ENCODE measurements at regions not wholly inside any gene's neighbourhood (a gene's known extent, or its start where the extent isn't known, plus 50 kb on each side); places are given as distances from the start of the nearest gene placed in this dataset.
"Not testable (repeated sequence)": the region's sequence is repeated elsewhere in the genome, so short reads cannot be mapped to it uniquely, and the experiment has no call there.

DNA sequence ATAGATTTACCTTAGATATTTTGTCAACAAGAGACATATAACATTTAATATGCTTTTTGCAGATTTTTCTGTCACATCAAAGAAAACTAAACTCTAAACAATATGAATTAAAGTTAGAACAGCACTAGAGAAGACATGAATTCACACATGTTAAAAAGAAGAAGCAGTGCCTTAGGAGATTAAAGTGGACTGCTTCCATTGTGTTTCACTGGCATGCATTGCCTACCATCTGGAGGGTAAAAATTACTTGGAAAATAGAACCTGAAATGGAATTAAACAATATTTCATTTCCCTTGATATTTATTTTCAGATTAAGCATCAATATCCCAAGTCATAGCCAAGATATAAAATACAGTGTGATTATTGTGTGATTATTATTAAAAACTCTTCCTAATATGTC, 319.4 kb upstream of the CDH18 start:
- no peak for DNase-seq (ENCODE audit: extremely low spot score)
- CTCF ChIA-PET, result no interaction called here
- POLR2A ChIA-PET, result no interaction called here
- TF ChIP-seq PKNOX1 (IDR thresholded peaks at IDR 0.05), result no peak
- TF ChIP-seq ZNF384 (IDR thresholded peaks at IDR 0.05), result no peak
- no peak for TF ChIP-seq TARDBP (IDR thresholded peaks at IDR 0.05)
- TF ChIP-seq BHLHE40 (IDR thresholded peaks at IDR 0.05; ENCODE audit: borderline replicate concordance), result no peak
- no peak for TF ChIP-seq SUZ12 (IDR thresholded peaks at IDR 0.05)
- TF ChIP-seq NFRKB (IDR thresholded peaks at IDR 0.05), result no peak
- TF ChIP-seq FOXM1 (IDR thresholded peaks at IDR 0.05; ENCODE audit: borderline replicate concordance), result no peak
- no peak for TF ChIP-seq CTBP1 (IDR thresholded peaks at IDR 0.05; ENCODE audit: borderline replicate concordance)
- TF ChIP-seq HDGF (IDR thresholded peaks at IDR 0.05; ENCODE audit: borderline replicate concordance), result no peak
- no peak for TF ChIP-seq FOXK2 (IDR thresholded peaks at IDR 0.05)
- no peak for TF ChIP-seq SP1 (IDR thresholded peaks at IDR 0.05)
- TF ChIP-seq ARNT (IDR thresholded peaks at IDR 0.05), result no peak
- no peak for TF ChIP-seq L3MBTL2 (conservative IDR thresholded peaks at IDR 0.05)
- no peak for TF ChIP-seq ELF4 (IDR thresholded peaks at IDR 0.05)
- no peak for TF ChIP-seq LEF1 (IDR thresholded peaks at IDR 0.05; ENCODE audit: borderline replicate concordance)
- TF ChIP-seq FOXA1 (IDR thresholded peaks at IDR 0.05), result no peak

DNA sequence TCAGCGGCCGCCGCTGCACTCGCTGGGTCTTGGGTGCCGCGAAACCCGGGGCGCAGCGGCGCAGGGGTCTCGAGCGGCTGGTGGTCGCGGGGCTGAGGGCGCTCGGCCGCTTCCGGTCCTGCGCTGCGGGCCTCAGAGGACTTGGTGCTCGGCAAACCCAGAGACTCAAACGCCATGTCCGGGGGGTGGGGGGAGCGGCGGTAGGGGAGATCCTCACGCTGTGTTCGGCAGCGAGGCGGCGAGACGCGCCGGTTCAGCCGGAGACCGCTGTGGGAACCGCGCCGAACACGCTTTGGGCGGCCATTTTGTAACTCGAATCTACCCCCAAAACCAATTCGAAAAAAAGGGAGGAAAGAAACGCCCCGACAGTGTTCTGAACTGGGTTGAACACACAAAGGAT, 317.5 kb upstream of the CDH18 start:
- DNase-seq (ENCODE audit: extremely low spot score), result no peak
- TF ChIP-seq FOXM1 (IDR thresholded peaks at IDR 0.05; ENCODE audit: borderline replicate concordance) (no peak), BHLHE40 (IDR thresholded peaks at IDR 0.05; ENCODE audit: borderline replicate concordance) (no peak), ZNF384 (IDR thresholded peaks at IDR 0.05) (no peak), ARNT (IDR thresholded peaks at IDR 0.05) (no peak), SP1 (IDR thresholded peaks at IDR 0.05) (no peak), ELF4 (IDR thresholded peaks at IDR 0.05) (no peak), PKNOX1 (IDR thresholded peaks at IDR 0.05) (no peak), FOXK2 (IDR thresholded peaks at IDR 0.05) (no peak), LEF1 (IDR thresholded peaks at IDR 0.05; ENCODE audit: borderline replicate concordance) (no peak), SUZ12 (IDR thresholded peaks at IDR 0.05) (no peak), FOXA1 (IDR thresholded peaks at IDR 0.05) (no peak), TARDBP (IDR thresholded peaks at IDR 0.05) (no peak), L3MBTL2 (conservative IDR thresholded peaks at IDR 0.05) (no peak)
- CTCF ChIA-PET, result no interaction called here
- POLR2A ChIA-PET, result no interaction called here

GRCh38 chr5:20304570-20304969, 316.6 kb upstream of the CDH18 start:
- DNase-seq (ENCODE audit: extremely low spot score); CTCF ChIA-PET; POLR2A ChIA-PET: not testable (repeated sequence)

DNA sequence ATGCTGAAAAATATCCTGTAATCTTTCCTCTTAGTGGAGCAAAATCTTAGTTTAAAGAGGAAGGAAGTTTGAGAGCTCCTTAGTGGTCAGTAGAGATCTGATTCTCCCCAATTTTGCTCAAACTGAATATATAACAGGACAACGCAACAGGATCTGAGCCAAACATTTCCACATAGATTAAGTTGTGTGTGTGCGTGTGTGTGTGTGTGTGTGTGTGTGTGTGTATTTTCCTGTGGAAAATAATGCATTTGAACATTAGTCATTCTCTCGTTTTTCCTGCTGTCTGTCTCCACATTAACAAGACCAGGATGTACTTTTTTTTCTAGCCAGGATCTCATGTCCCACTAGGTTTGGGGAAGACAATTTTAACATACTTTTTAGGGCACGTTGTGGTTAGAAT, 312.1 kb upstream of the CDH18 start:
- no peak for TF ChIP-seq SUZ12 (IDR thresholded peaks at IDR 0.05)
- no peak for TF ChIP-seq PKNOX1 (IDR thresholded peaks at IDR 0.05)
- TF ChIP-seq ZNF384 (IDR thresholded peaks at IDR 0.05), result no peak
- no peak for TF ChIP-seq ARNT (IDR thresholded peaks at IDR 0.05)
- no peak for TF ChIP-seq LEF1 (IDR thresholded peaks at IDR 0.05; ENCODE audit: borderline replicate concordance)
- no peak for TF ChIP-seq L3MBTL2 (conservative IDR thresholded peaks at IDR 0.05)
- no peak for DNase-seq (ENCODE audit: extremely low spot score)
- ChIA-PET CTCF (no interaction called here), POLR2A (no interaction called here)

DNA sequence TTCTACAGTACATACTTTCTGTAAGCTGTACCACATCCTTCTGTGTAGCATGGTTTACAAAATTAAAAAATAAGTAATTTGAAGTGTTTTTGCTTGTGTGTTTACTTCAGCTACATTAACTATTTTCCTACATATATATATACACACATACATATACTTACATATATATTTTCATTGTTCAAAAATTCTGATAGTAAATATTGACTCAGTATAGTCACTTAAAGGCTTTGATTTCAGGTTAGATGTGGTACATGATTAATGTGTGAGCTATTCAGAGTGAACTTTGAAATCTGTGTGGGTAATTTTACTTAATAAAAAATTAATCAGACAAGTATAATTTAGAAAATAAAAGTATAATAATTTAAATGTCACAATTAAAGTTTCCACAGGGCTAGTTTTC, 306.7 kb upstream of the CDH18 start:
- CTCF ChIA-PET, result no interaction called here
- TF ChIP-seq LEF1 (IDR thresholded peaks at IDR 0.05; ENCODE audit: borderline replicate concordance) (no peak), ELF4 (IDR thresholded peaks at IDR 0.05) (no peak), HDGF (IDR thresholded peaks at IDR 0.05; ENCODE audit: borderline replicate concordance) (no peak), PKNOX1 (IDR thresholded peaks at IDR 0.05) (no peak), L3MBTL2 (conservative IDR thresholded peaks at IDR 0.05) (no peak), FOXA1 (IDR thresholded peaks at IDR 0.05) (no peak), CTBP1 (IDR thresholded peaks at IDR 0.05; ENCODE audit: borderline replicate concordance) (no peak), ARNT (IDR thresholded peaks at IDR 0.05) (no peak), FOXK2 (IDR thresholded peaks at IDR 0.05) (no peak), SP1 (IDR thresholded peaks at IDR 0.05) (no peak), BHLHE40 (IDR thresholded peaks at IDR 0.05; ENCODE audit: borderline replicate concordance) (no peak), TARDBP (IDR thresholded peaks at IDR 0.05) (no peak)

GRCh38 chr5:20291766-20292165, 303.8 kb upstream of the CDH18 start:
- CTCF ChIA-PET, result no interaction called here

More for the DNA sequence above, 306.7 kb upstream of the CDH18 start:
- DNase-seq (ENCODE audit: extremely low spot score), result no peak
- POLR2A ChIA-PET, result no interaction called here

More at GRCh38 chr5:20291766-20292165, 303.8 kb upstream of the CDH18 start:
- TF ChIP-seq CTBP1 (IDR thresholded peaks at IDR 0.05; ENCODE audit: borderline replicate concordance) (no peak), BHLHE40 (IDR thresholded peaks at IDR 0.05; ENCODE audit: borderline replicate concordance) (no peak), TARDBP (IDR thresholded peaks at IDR 0.05) (no peak), SP1 (IDR thresholded peaks at IDR 0.05) (no peak), PKNOX1 (IDR thresholded peaks at IDR 0.05) (no peak), FOXM1 (IDR thresholded peaks at IDR 0.05; ENCODE audit: borderline replicate concordance) (no peak), HDGF (IDR thresholded peaks at IDR 0.05; ENCODE audit: borderline replicate concordance) (no peak), FOXK2 (IDR thresholded peaks at IDR 0.05) (no peak)
- POLR2A ChIA-PET, result no interaction called here
- no peak for DNase-seq (ENCODE audit: extremely low spot score)
